HG03354 (cell line): ENCODE measurements at regions not wholly inside any gene's neighbourhood (a gene's known extent, or its start where the extent isn't known, plus 50 kb on each side); places are given as distances from the start of the nearest gene placed in this dataset.

ENCODE experiments used
- ATAC-seq: cut with Tn5 transposase; IDR thresholded peaks from one replicate; pipeline ENCODE4 v1.9.1; 2021; ENCODE audit warnings: mild to moderate bottlenecking; ENCODE audit not compliant: unreplicated experiment, poor library complexity, severe bottlenecking

- ATAC-seq: no peak
Measured at GRCh38 chr7:9752033-9752432, 1221.6 kb upstream of the PHF14 start.

GRCh38 chr7:9761224-9761623 is 1212.4 kb upstream of the PHF14 start:
- no peak for ATAC-seq

DNA sequence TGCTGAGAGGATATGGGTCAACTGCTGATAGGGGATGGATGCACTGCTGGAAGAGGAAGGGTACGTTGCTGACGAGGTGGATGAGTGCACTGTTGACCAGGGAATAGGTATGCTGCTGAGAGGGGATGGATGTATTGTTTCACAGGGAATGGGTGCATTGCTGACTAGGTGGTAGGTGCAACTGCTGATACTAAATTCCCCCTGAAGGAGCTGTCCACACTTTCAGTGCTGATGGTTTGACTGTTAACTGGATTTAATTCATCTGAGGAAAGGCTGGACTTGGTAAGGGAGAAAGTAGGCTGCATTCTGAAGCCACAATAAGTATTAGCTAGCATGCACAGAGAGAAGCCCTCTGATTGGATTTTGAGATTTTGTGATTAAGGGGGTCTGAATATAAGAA is 1196.8 kb upstream of the PHF14 start:
- ATAC-seq: no peak

GRCh38 chr7:9778367-9778766 is 1195.3 kb upstream of the PHF14 start:
- ATAC-seq: no peak

DNA sequence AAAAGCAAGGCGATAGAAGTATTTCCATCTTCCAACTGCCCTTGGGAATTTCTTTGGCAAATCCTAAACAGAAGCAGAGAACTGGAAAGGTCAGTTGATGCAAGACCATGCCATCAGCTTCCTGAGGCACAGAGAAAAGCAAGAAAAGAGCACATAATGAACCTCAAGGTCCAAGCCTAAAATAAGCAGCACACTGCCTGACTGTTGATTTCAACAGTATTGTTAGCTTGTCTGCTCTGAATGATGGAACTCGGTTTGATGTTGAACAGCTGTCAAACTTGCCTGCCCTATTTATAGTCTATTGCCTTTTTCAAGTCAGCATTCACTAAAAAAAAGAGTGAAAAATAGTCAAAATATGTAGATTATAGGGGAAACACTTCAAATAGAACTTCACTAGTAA is 1192.0 kb upstream of the PHF14 start:
- ATAC-seq: no peak

- no peak for ATAC-seq
Measured at GRCh38 chr7:9782275-9782674, 1191.4 kb upstream of the PHF14 start.

DNA sequence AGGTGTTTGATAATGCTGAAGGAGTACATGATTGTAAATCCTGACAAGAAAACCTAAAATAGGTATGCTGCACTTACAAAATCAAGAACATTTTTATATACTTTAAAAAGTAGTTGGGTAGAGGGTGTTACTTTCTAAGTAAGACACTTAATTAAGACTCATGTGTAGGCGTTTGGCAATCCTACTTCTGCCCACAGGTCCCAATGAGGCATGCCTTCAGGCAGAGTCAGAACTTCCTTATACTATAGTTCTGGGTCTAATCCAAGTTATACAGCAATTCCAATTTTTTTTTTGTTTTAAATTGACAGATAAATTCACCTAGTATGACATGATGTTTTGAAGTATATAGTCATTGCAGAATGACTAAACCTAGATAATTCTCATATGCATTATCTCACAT is 1188.5 kb upstream of the PHF14 start:
- ATAC-seq: no peak

GRCh38 chr7:9796241-9796640 is 1177.4 kb upstream of the PHF14 start:
- no peak for ATAC-seq

GRCh38 chr7:9822458-9823290 is 1151.0 kb upstream of the PHF14 start:
- no peak for ATAC-seq

- no peak for ATAC-seq
Measured at GRCh38 chr7:9835199-9835598, 1138.5 kb upstream of the PHF14 start.

GRCh38 chr7:9836671-9837070 is 1137.0 kb upstream of the PHF14 start:
- no peak for ATAC-seq

GRCh38 chr7:9842301-9842700 is 1131.4 kb upstream of the PHF14 start:
- no peak for ATAC-seq

DNA sequence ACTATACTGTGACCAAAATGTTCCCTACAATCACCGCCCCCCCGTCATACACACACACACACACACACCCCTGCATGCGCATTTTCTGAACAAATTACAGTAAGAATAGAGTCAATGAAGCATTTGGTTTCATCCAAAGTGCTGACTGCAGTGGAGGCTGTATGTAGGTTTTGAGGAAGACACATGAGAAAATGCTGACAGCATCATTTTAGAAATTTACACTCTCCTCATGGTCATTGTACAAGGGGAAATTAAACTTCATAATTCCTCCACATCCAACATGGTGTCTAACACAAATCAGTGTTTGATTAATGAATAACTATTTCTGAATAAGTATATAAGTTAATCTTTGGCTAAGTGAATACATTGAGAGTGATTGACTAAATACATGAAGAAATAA is 1126.8 kb upstream of the PHF14 start:
- ATAC-seq: no peak

GRCh38 chr7:9854605-9855004 is 1119.1 kb upstream of the PHF14 start:
- ATAC-seq: no peak

- no peak for ATAC-seq
Measured at GRCh38 chr7:9856668-9857067, 1117.0 kb upstream of the PHF14 start.

DNA sequence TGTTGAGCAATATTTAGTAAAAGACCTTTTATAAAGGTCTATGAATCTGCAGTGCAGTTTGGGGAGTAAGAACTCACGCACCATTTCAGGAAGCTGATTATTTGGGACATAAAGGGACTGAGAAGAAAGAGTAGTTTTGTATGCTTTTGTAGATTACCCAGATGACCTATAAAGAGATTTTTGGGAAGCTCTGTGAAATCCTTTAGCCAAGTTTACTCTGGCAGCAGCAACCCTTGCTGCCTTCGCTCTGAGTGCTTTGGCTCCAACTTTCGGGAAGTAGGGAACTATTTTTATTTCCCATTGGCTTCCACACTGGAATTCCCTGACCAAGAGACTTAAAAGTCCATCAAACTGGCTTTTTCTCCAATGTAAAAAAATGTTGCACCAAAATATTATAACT is 1110.1 kb upstream of the PHF14 start:
- ATAC-seq: no peak

GRCh38 chr7:9869151-9869550 is 1104.5 kb upstream of the PHF14 start:
- no peak for ATAC-seq

DNA sequence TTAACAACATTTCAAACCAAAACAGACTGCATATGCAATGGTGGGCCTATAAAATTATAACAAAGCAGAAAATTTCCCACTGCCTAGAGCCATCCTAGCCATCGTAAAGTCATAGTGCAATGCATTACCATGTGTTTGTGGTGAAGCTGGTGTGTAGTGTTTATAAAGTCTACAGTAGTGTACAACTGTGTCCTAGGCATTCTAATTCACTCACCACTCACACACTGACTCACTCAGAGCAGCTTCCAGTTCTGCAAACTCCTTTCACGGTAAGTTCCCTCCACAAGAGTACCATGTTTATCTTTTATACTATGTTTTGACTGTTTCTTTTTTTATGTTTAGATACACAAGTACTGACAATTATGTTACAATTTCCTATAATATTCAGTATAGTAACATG is 1104.1 kb upstream of the PHF14 start:
- no peak for ATAC-seq

- no peak for ATAC-seq
Measured at GRCh38 chr7:9870674-9871073, 1103.0 kb upstream of the PHF14 start.

DNA sequence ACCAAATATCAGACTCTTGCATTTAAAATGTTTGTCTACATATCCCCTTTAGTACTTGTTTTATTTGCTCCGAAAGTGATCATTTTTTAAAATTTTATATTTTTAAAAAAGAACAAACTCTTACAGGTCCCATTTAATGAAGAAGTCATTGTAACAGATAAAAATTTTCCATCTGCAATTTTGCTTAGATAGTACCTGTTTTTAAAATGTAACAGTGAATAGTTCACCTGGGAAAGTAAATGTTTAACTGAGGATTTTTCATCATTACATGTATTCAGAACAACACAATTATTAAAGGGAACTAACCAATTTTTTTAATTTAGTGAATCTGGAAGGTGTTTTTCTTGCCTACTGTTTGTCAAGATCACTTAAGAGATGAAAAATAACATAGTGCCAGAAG is 1099.5 kb upstream of the PHF14 start:
- ATAC-seq: no peak

GRCh38 chr7:9876053-9876452 is 1097.6 kb upstream of the PHF14 start:
- no peak for ATAC-seq

- ATAC-seq: no peak
Measured at GRCh38 chr7:9889554-9889953, 1084.1 kb upstream of the PHF14 start.
